Adipocyte (in vitro differentiated cells): ENCODE measurements at regions not wholly inside any gene's neighbourhood (a gene's known extent, or its start where the extent isn't known, plus 50 kb on each side); places are given as distances from the start of the nearest gene placed in this dataset.

ENCODE experiments used
- DNase-seq: peaks from one replicate; pipeline ENCODE4 v3.0.0-alpha.2; 2015; ENCODE audit warnings: low read depth
- H3K27me3 ChIP-seq: replicated peaks from 2 replicates; pipeline ENCODE4 v1.7.0; 2013; ENCODE audit warnings: mild to moderate bottlenecking, low read length, moderate library complexity; ENCODE audit not compliant: control insufficient read depth, insufficient read depth
- H3K36me3 ChIP-seq: 2 replicates; pipeline ENCODE4 v1.7.0; 2013; ENCODE audit warnings: low read length, mild to moderate bottlenecking, moderate library complexity; ENCODE audit not compliant: control insufficient read depth, insufficient read depth, severe bottlenecking
- H3K4me1 ChIP-seq: 2 replicates; pipeline ENCODE4 v1.7.0; 2013; ENCODE audit warnings: mild to moderate bottlenecking, low read length, moderate library complexity; ENCODE audit not compliant: control insufficient read depth, insufficient read depth
- H3K4me3 ChIP-seq: 2 replicates; pipeline ENCODE4 v1.7.0; 2013; ENCODE audit warnings: mild to moderate bottlenecking, low read length, moderate library complexity
- H3K9ac ChIP-seq: 2 replicates; pipeline ENCODE4 v1.7.0; 2013; ENCODE audit warnings: mild to moderate bottlenecking, low read length, moderate library complexity
- H3K9me3 ChIP-seq: 2 replicates; pipeline ENCODE4 v1.7.0; 2013; ENCODE audit warnings: mild to moderate bottlenecking, low read length, moderate library complexity; ENCODE audit not compliant: control insufficient read depth

DNA sequence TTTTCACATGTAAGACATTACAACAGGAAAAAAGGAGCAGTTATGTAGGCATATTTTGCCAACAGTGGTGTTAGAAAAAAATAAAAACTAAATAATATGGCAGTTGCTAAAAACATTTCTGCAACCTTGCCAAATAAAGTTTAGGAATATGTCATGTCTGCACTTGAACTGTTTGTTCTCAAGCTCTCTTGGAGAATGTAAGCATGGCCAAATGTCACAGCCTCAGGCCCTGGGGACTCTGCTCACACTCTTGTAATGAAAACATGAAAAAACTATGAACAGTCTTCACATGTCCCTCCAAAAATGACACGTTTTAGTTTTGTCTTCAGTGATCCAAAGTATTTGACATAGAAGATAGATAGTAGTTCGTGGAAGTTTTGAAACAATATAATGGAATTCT lies 753.3 kb downstream of the LTN1 start:
- Histone ChIP-seq H3K27me3 (no peaks in the 10 kb centered on the region), H3K4me1 (peaks cover 38% of the 10 kb centered on the region), H3K9ac (peak overlapping the region; percentile 47), H3K4me3 (no peak overlapping the region), H3K36me3 (no peaks in the 10 kb centered on the region), H3K9me3 (no peaks in the 10 kb centered on the region)
- no peak for DNase-seq

DNA sequence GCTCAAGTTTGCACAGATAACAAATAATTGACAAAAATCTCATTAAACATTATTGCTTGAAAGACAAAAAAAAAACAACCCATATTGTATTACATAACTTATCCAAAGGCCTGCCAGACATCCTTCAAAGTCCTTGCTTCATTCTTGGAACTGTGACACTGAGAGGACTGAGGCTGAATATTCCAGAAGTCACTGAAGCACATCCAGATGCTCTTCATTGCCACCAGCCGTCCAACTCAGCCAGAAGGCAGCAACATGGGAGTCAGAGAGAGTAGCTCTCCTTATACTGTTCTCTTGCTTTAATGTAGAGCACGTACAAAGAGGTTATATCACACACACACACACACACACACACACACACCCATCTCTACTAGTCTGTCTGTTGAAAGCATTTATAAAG lies 755.0 kb downstream of the LTN1 start:
- no peak for DNase-seq
- H3K36me3 ChIP-seq = no peaks in the 10 kb centered on the region
- no peaks in the 10 kb centered on the region for H3K27me3 ChIP-seq
- H3K4me3 ChIP-seq = no peak overlapping the region
- H3K9me3 ChIP-seq = no peaks in the 10 kb centered on the region
- H3K4me1 ChIP-seq = peaks cover 46% of the 10 kb centered on the region
- no peak overlapping the region for H3K9ac ChIP-seq

DNA sequence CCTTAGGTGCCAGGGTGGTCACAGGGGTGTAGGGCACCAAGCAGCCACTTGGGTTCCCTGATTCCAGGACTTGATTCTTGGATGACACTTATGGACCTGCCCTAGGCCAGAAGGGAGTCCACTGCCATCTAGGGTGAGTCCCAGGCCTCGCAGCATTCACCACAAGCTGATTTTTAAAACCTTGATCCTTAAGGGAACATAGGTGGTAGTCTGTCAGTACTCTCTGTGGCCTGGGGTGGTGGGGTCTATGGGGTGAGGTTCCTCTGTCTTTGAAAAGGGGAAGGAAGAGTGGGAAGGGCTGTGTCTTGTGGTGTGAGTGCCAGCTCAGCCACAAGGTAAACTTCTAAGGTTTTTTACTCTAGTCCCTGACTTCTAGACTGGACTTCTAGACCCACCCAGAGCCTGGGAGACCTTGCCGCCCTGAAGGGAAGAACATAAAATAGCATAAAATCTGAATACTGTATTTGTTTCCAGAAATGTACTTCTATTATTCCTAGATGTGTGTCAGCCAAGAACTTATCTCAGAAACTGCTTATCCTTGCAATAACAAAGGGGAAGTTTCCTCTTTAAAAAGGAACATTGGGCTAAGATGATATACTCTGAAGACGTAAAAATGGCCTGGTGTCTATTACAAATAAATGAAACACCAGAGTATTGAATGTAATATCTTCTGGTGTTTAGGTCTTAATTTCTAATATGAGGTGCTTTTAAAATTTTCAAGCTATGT lies 757.3 kb downstream of the LTN1 start:
- Histone ChIP-seq H3K9me3 (no peaks in the 10 kb centered on the region), H3K27me3 (no peaks in the 10 kb centered on the region), H3K36me3 (no peaks in the 10 kb centered on the region), H3K9ac (no peak overlapping the region), H3K4me1 (peaks cover 55% of the 10 kb centered on the region), H3K4me3 (no peak overlapping the region)
- no peak for DNase-seq

DNA sequence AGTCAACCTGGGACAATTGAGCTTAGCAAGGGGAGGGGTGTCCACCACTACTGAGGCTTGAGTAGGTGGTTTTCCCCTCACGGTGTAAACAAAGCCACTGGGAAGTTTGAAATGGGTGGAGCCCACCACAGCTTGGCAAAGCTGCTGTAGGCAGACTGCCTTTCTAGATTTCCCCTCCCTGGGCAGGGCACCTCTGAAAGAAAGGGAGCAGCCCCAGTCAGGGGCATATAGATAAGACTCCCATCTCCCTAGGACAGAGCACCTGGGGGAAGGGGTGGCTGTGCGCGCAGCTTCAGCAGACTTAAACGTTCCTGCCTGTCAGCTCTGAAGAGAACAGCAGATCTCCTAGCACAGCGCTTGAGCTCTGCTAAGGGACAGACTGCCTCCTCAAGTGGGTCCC lies 758.4 kb downstream of the LTN1 start:
- Histone ChIP-seq H3K9me3 (no peaks in the 10 kb centered on the region), H3K27me3 (no peaks in the 10 kb centered on the region), H3K36me3 (no peaks in the 10 kb centered on the region), H3K4me3 (no peak overlapping the region), H3K9ac (no peak overlapping the region), H3K4me1 (peaks cover 55% of the 10 kb centered on the region)
- no peak for DNase-seq

DNA sequence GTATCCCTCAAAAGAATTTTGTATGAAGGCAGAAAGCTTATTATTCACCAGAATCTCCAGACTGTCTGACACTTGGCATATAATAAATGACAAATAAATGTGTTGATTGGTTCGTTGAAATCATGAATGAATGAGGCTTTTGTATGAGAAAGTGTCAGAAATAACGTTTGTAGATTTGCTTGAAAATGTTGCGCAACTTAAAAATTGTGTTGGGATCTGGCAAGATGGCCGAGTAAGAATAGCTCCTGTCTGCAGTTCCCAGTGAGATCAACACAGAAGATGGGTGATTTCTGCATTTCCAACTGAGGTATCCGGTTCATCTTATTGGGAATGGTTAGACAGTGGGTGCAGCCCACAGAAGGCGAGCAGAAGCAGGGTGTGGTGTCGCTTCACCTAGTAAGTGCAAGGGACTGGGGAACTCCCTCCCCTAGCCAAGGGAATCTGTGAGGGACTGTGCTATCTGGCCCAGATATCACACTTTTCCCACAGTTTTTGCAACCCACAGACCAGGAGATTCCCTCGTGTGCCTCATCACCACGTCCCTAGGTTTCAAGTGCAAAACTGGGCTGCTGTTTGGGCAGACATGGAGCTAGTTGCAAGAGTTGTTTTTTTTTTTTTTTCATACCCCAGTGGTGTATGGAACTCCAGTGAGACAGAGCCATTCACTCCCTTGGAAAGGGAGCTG lies 759.0 kb downstream of the LTN1 start:
- Histone ChIP-seq H3K9ac (no peak overlapping the region), H3K4me3 (no peak overlapping the region)

DNA sequence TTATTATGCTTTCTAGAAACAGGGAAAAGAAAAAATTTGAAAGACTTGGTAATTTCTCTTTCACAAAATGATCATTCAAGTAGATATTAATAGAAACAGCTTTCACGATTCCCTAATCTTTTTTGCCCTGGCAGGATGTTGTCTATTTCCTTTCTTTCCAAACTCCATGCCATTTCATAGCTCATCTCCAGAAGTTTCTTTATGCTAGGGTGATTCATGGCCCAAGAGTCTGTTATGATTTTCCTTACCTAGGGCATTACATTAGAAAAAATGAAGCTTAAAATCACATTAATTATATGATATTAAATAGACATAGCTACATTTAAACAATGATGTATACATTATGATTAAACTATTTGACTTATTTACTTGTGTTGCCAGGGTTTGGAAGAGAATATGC lies 762.1 kb downstream of the LTN1 start:
- H3K4me3 ChIP-seq = peak overlapping the region; percentile 44
- no peaks in the 10 kb centered on the region for H3K9me3 ChIP-seq
- H3K9ac ChIP-seq = peak overlapping the region; percentile 30
- H3K36me3 ChIP-seq = no peaks in the 10 kb centered on the region
- H3K27me3 ChIP-seq = no peaks in the 10 kb centered on the region
- peaks cover 46% of the 10 kb centered on the region for H3K4me1 ChIP-seq
- DNase-seq = no peak

More for the DNA sequence above, 759.0 kb downstream of the LTN1 start:
- Histone ChIP-seq H3K27me3 (no peaks in the 10 kb centered on the region), H3K4me1 (peaks cover 54% of the 10 kb centered on the region), H3K36me3 (no peaks in the 10 kb centered on the region), H3K9me3 (no peaks in the 10 kb centered on the region)
- no peak for DNase-seq

DNA sequence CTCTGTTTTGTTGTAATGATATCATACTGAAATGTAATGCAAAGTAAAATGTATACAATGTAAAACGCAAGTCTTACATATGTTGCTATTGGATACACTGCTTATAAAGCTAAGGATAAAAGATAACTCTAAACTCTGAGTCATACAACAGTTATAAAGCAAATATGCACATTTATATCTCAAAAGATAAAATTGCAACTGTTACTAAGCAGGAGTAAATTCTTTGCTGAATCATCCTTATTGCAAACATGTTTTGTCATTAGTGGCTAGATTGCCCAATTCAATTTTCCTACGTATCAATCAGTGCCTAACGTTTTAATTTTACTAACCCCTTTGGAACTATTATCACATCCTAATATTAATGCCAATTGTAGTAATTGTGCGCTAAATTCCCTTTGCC lies 762.9 kb downstream of the LTN1 start:
- no peaks in the 10 kb centered on the region for H3K36me3 ChIP-seq
- H3K9ac ChIP-seq = no peak overlapping the region
- H3K4me1 ChIP-seq = peaks cover 45% of the 10 kb centered on the region
- peak overlapping the region; percentile 44 for H3K4me3 ChIP-seq
- H3K9me3 ChIP-seq = no peaks in the 10 kb centered on the region
- peak; percentile 82 for DNase-seq
- no peaks in the 10 kb centered on the region for H3K27me3 ChIP-seq

DNA sequence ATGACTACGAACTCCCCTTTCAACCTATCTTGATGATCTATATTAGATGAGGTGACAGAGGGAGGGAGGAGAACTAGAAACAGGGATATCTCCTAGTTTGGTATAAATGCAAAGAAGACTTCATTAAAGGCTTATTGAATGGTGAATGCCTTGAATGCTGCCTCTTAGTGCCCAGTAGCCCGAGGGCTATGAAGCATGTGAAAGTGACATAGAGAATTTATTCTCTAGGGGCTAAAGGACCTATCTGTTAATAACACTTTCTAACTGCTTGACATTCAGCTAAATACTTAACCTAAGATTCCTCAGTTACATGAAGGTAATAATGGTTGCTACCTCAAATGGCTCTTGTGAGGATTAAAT lies 764.1 kb downstream of the LTN1 start:
- Histone ChIP-seq H3K4me1 (peaks cover 49% of the 10 kb centered on the region), H3K9me3 (no peaks in the 10 kb centered on the region), H3K9ac (no peak overlapping the region), H3K4me3 (no peak overlapping the region), H3K36me3 (no peaks in the 10 kb centered on the region), H3K27me3 (no peaks in the 10 kb centered on the region)
- no peak for DNase-seq

DNA sequence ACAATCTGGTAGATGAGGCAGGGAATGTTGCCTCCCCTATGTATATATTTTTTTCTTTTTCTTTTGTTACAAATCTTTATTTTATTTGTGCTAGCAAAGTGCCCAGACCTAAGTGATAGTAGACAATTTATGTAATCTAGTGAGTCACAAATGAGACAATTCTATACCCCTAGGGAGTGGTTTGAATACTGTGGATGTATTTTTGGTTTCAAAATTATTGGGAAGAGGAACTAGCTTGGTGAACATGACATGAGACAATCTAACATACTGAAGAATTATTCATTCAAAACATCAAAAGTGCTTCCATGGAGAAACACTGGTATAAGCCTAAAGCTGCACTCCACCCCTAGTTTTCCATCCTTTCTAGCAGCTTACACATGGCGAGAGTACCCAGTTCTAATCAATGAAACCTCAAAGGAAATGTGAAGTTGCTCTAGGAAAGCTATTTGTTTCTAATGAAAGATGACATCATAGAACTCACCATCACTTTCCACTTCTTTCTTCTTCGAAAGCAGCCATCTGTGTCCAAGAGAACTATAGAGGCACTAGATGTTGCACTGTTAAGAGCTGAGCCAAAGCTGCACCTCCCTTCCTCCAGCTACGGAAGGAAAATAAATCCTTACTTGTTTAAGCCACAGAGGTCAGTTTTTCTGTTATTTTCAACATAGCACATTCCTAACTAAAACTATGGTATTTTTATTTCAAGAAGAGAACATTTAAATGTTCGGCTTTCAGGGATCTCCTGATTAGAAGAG lies 764.6 kb downstream of the LTN1 start:
- Histone ChIP-seq H3K36me3 (no peaks in the 10 kb centered on the region), H3K9me3 (no peaks in the 10 kb centered on the region), H3K4me1 (peaks cover 44% of the 10 kb centered on the region), H3K4me3 (no peak overlapping the region), H3K9ac (no peak overlapping the region), H3K27me3 (no peaks in the 10 kb centered on the region)
- DNase-seq = no peak

DNA sequence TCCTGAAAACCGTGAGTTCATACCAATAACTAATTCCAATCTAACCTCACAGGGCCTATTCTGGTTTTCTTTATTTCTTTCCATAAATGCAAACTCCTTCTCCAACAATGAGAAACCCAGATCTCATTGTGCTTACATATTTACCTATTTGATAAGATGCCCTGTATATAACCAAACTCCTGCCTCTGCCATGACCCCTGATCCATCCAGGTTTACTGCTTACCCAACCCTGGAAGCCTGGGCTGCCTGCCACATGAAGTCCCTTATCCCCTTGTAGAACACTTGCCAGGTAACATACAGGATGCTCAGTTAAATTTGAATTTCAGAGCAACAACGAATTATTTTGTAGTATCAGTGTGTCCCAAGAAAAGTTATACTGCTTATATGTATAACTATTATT lies 766.1 kb downstream of the LTN1 start:
- H3K36me3 ChIP-seq = no peaks in the 10 kb centered on the region
- no peaks in the 10 kb centered on the region for H3K9me3 ChIP-seq
- H3K9ac ChIP-seq = no peak overlapping the region
- H3K27me3 ChIP-seq = no peaks in the 10 kb centered on the region
- no peak overlapping the region for H3K4me3 ChIP-seq
- DNase-seq = no peak
- H3K4me1 ChIP-seq = peaks cover 35% of the 10 kb centered on the region

DNA sequence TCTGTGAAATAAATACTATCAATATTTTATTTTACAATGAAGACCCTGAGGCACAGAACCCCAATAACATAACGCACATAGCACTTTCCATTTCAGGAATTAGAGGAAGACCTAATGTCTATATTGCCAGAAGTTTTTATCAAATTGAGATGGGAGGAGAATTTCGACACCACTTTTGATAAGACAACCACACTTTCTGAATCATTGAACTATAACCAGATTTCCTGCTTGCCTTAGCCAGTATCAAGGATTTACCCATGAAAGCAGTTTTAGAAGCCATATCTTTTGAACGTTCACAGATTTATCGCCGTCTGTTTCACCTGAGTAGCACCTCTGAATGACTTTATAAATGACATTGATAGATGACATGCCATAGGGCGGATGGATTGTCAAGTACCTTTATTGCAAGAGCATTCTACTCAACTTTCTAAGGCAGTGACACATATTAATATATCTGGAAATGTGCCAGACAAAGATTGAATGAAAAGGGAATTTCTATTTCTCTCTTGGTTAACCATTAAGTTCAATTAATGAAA lies 768.4 kb downstream of the LTN1 start:
- peaks cover 25% of the 10 kb centered on the region for H3K4me1 ChIP-seq
- H3K27me3 ChIP-seq = no peaks in the 10 kb centered on the region
- H3K9me3 ChIP-seq = no peaks in the 10 kb centered on the region
- H3K4me3 ChIP-seq = no peak overlapping the region
- DNase-seq = no peak
- H3K9ac ChIP-seq = no peak overlapping the region
- H3K36me3 ChIP-seq = no peaks in the 10 kb centered on the region
